SK-N-SH (cell line): ENCODE measurements at regions not wholly inside any gene's neighbourhood (a gene's known extent, or its start where the extent isn't known, plus 50 kb on each side); places are given as distances from the start of the nearest gene placed in this dataset.

Experiments used
- CHD2 ChIP-seq: fragments of 150-350 bp; IDR thresholded peaks from 2 replicates; pipeline ENCODE4 v1.6.1; 2018; ENCODE audit warnings: low read length; ENCODE audit not compliant: partially characterized antibody
- CTCF ChIP-seq: fragments of 200-600 bp; sonication (generic); IDR thresholded peaks from 2 replicates; pipeline ENCODE4 v1.6.1; 2017; ENCODE audit warnings: antibody characterized with exemption, mild to moderate bottlenecking, moderate library complexity
- EP300 ChIP-seq, 2 experiments: IDR thresholded peaks; 2 replicates each; pipeline versions ENCODE4 v1.4.0 to v1.6.1; 2012; ENCODE audit warnings: borderline replicate concordance in 1 of 2, low read depth in 1 of 2, low read length in 1 of 2
- MAX ChIP-seq: IDR thresholded peaks from 2 replicates; pipeline ENCODE4 v1.4.0; 2012; ENCODE audit warnings: low read depth
- NFIC ChIP-seq: IDR thresholded peaks from 2 replicates; pipeline ENCODE4 v1.4.0; 2012; ENCODE audit warnings: borderline replicate concordance
- PBX3 ChIP-seq: IDR thresholded peaks from 2 replicates; pipeline ENCODE4; 2012
- POLR2AphosphoS5 ChIP-seq: IDR thresholded peaks from 2 replicates; pipeline ENCODE4 v1.6.1; 2012; ENCODE audit warnings: low read depth, low read length
- RAD21 ChIP-seq: IDR thresholded peaks from 2 replicates; pipeline ENCODE4 v1.6.1; 2012; ENCODE audit warnings: mild to moderate bottlenecking, low read length
- REST ChIP-seq: IDR thresholded peaks from 2 replicates; pipeline ENCODE4 v1.6.1; 2012; ENCODE audit warnings: mild to moderate bottlenecking, low read depth, low read length, moderate library complexity
- RXRA ChIP-seq: IDR thresholded peaks from 2 replicates; pipeline ENCODE4 v1.4.0; 2012; ENCODE audit warnings: low read depth, mild to moderate bottlenecking, borderline replicate concordance
- SIN3A ChIP-seq: IDR thresholded peaks from 2 replicates; pipeline ENCODE4 v1.6.1; 2012; ENCODE audit warnings: low read depth, mild to moderate bottlenecking, low read length, moderate library complexity, borderline replicate concordance
- SMC3 ChIP-seq: IDR thresholded peaks from 2 replicates; pipeline ENCODE4 v1.6.1; 2012; ENCODE audit warnings: low read depth, low read length, improper control_type of control experiment
- TAF1 ChIP-seq: IDR thresholded peaks from 2 replicates; pipeline ENCODE4 v1.6.1; 2012; ENCODE audit warnings: low read depth, mild to moderate bottlenecking, low read length, moderate library complexity, borderline replicate concordance
- YY1 ChIP-seq: IDR thresholded peaks from 2 replicates; pipeline ENCODE4 v1.4.0; 2012; ENCODE audit warnings: low read depth, mild to moderate bottlenecking

- TF ChIP-seq MAX: no peak
- no peak for TF ChIP-seq CTCF
- TF ChIP-seq SIN3A: no peak
- no peak for TF ChIP-seq POLR2AphosphoS5
- TF ChIP-seq RXRA: no peak
- no peak for TF ChIP-seq TAF1
- no peak for TF ChIP-seq EP300 (IDR thresholded peaks at IDR 0.05; ENCODE audit: borderline replicate concordance in 1 of 2, low read depth in 1 of 2, low read length in 1 of 2)
- no peak for TF ChIP-seq REST
- no peak for TF ChIP-seq YY1
- TF ChIP-seq RAD21: no peak
- no peak for TF ChIP-seq PBX3
- TF ChIP-seq NFIC: no peak
- no peak for TF ChIP-seq CHD2
- TF ChIP-seq SMC3: no peak
These were observed 282.2 kb upstream of the GALNT17 start for GRCh38 chr7:70849580-70850235.
